HepG2 (cell line): ENCODE measurements at regions not wholly inside any gene's neighbourhood (a gene's known extent, or its start where the extent isn't known, plus 50 kb on each side); places are given as distances from the start of the nearest gene placed in this dataset.

Experiments
- CTCF ChIP-seq: sonication (generic); formaldehyde crosslinking; IDR thresholded peaks from 2 replicates; pipeline ENCODE4 v1.5.0; 2020; ENCODE audit warnings: mild to moderate bottlenecking, missing genetic modification reagents, moderate library complexity
- ELF4 ChIP-seq: sonication (generic); formaldehyde crosslinking; IDR thresholded peaks from 2 replicates; pipeline ENCODE4 v1.5.0; 2020; ENCODE audit warnings: missing genetic modification reagents, mild to moderate bottlenecking, moderate library complexity, borderline replicate concordance
- EZH2 ChIP-seq: conservative IDR thresholded peaks from 2 replicates; pipeline ENCODE4 v1.6.1; 2012; ENCODE audit warnings: mild to moderate bottlenecking, low read depth, low read length, moderate library complexity
- JUNB ChIP-seq: sonication (generic); formaldehyde crosslinking; IDR thresholded peaks from 2 replicates; pipeline ENCODE4 v1.8.0; 2022; ENCODE audit warnings: missing genetic modification reagents, mild to moderate bottlenecking, borderline replicate concordance
- REPIN1 ChIP-seq: sonication (generic); formaldehyde crosslinking; IDR thresholded peaks from 2 replicates; pipeline ENCODE4 v1.8.0; 2022; ENCODE audit warnings: missing genetic modification reagents, low read depth, mild to moderate bottlenecking, borderline replicate concordance
- SP4 ChIP-seq: sonication (generic); formaldehyde crosslinking; IDR thresholded peaks from 2 replicates; pipeline ENCODE4 v1.8.1; 2023; ENCODE audit warnings: mild to moderate bottlenecking, missing genetic modification reagents
- ZBTB40 ChIP-seq, 2 experiments: fragments of 450-650 bp in 1 of 2; sonication (generic) in 1 of 2; formaldehyde crosslinking in 1 of 2; IDR thresholded peaks; 2 replicates each; pipeline versions ENCODE4 v1.6.1 to v1.8.0; 2016 to 2022; ENCODE audit warnings: antibody characterized with exemption in 1 of 2, mild to moderate bottlenecking in 1 of 2, missing genetic modification reagents in 1 of 2
- ZNF569 ChIP-seq: sonication (generic); formaldehyde crosslinking; IDR thresholded peaks from 2 replicates; pipeline ENCODE4 v1.5.0; 2020; ENCODE audit warnings: mild to moderate bottlenecking, missing genetic modification reagents, moderate library complexity, borderline replicate concordance
- TF ChIP-seq, protein P1 (sequence below): sonication (generic); formaldehyde crosslinking; IDR thresholded peaks from 2 replicates; pipeline ENCODE4 v1.5.1; 2020; ENCODE audit warnings: missing genetic modification reagents, mild to moderate bottlenecking, borderline replicate concordance

DNA sequence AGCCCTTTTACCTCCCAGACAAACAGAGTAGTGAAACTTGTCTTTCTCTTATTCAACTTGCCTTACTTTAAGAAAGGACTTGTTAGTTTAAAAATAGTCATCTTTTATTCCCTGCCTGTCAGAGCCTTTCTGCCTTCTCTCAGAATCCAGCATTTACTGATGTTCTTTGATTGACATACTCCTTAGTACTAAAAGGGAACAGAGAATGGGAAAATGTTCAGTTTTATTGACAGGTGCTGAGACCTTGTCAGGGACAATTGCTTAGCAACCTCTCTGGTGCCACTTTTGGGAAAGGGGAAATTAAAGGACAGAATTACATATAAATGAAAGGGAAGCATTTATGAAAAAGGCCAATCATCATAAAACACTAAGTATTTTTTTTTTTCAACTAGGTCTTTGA, 378.3 kb downstream of the PDCD6IP start:
- TF ChIP-seq ZBTB40 (IDR thresholded peaks at IDR 0.05) (no peak), ZBTB40 (CRISPR knock-in tag; IDR thresholded peaks at IDR 0.05) (no peak), SP4 (CRISPR knock-in tag) (no peak), CTCF (CRISPR knock-in tag) (no peak), EZH2 (no peak), REPIN1 (CRISPR knock-in tag) (no peak), JUNB (CRISPR knock-in tag) (no peak), ELF4 (CRISPR knock-in tag) (no peak), ZNF569 (no peak)
- TF ChIP-seq, protein P1, sequence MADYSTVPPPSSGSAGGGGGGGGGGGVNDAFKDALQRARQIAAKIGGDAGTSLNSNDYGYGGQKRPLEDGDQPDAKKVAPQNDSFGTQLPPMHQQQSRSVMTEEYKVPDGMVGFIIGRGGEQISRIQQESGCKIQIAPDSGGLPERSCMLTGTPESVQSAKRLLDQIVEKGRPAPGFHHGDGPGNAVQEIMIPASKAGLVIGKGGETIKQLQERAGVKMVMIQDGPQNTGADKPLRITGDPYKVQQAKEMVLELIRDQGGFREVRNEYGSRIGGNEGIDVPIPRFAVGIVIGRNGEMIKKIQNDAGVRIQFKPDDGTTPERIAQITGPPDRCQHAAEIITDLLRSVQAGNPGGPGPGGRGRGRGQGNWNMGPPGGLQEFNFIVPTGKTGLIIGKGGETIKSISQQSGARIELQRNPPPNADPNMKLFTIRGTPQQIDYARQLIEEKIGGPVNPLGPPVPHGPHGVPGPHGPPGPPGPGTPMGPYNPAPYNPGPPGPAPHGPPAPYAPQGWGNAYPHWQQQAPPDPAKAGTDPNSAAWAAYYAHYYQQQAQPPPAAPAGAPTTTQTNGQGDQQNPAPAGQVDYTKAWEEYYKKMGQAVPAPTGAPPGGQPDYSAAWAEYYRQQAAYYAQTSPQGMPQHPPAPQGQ (CRISPR knock-in tag): no peak
